Caco-2 (cell line): ENCODE measurements at regions not wholly inside any gene's neighbourhood (a gene's known extent, or its start where the extent isn't known, plus 50 kb on each side); places are given as distances from the start of the nearest gene placed in this dataset.
"Not testable (repeated sequence)": the region's sequence is repeated elsewhere in the genome, so short reads cannot be mapped to it uniquely, and the experiment has no call there.

Experiments
- BruUV-seq: library from RNA; stranded (reverse); fragments of 400-500 nt; replicated peaks from 2 replicates; lab custom pipeline; 2021; lab: Mats Ljungman, UMichigan
- CTCF ChIA-PET: fragments of 300-600 bp; sonication (Branson Sonifier 250); formaldehyde crosslinking; loops from one replicate; lab custom pipeline; 2022; ENCODE audit warnings: antibody characterized with exemption; lab: Charles Lee
- POLR2A ChIA-PET: fragments of 300-600 bp; sonication (Branson Sonifier 250); formaldehyde crosslinking; loops from one replicate; lab custom pipeline; 2022; ENCODE audit warnings: antibody characterized with exemption; lab: Charles Lee
- DNase-seq, 2 experiments: peaks; one replicate each; pipeline versions ENCODE4 v3.0.0 to v3.0.0-alpha.2; 2020 to 2022
- H3K27me3 ChIP-seq: replicated peaks from 2 replicates; pipeline ENCODE4 v1.6.0; 2011; ENCODE audit warnings: low read length; ENCODE audit not compliant: control insufficient read depth, insufficient read depth
- H3K36me3 ChIP-seq: 2 replicates; pipeline ENCODE4 v1.5.1; 2011; ENCODE audit warnings: low read length; ENCODE audit not compliant: control insufficient read depth, insufficient read depth
- H3K4me1 ChIP-seq: fragments of 250-450 bp; sonication (Bioruptor Pico); 2 replicates; pipeline ENCODE4 v1.5.1; 2020; ENCODE audit warnings: mild to moderate bottlenecking
- H3K4me3 ChIP-seq: 2 replicates; pipeline ENCODE4 v1.5.1; 2011; ENCODE audit warnings: low read depth, mild to moderate bottlenecking, control low read depth, low read length
- H3K9me3 ChIP-seq: fragments of 250-450 bp; sonication (Bioruptor Pico); 2 replicates; pipeline ENCODE4 v1.5.1; 2020; ENCODE audit warnings: mild to moderate bottlenecking, moderate library complexity
- H3K27ac Mint-ChIP-seq: one replicate; pipeline ENCODE4 v1.8.0; 2022; ENCODE audit warnings: mixed read lengths; ENCODE audit not compliant: unreplicated experiment
- H3K27me3 Mint-ChIP-seq: one replicate; pipeline ENCODE4 v1.8.0; 2022; ENCODE audit warnings: mixed read lengths; ENCODE audit not compliant: insufficient read depth, unreplicated experiment
- H3K36me3 Mint-ChIP-seq: one replicate; pipeline ENCODE4 v1.8.0; 2022; ENCODE audit warnings: mild to moderate bottlenecking, mixed read lengths; ENCODE audit not compliant: insufficient read depth, unreplicated experiment
- H3K4me1 Mint-ChIP-seq: one replicate; pipeline ENCODE4 v1.8.0; 2022; ENCODE audit warnings: low read depth, mixed read lengths; ENCODE audit not compliant: unreplicated experiment
- H3K4me3 Mint-ChIP-seq: one replicate; pipeline ENCODE4 v1.8.0; 2022; ENCODE audit warnings: mild to moderate bottlenecking, moderate library complexity, mixed read lengths; ENCODE audit not compliant: unreplicated experiment
- H3K9me3 Mint-ChIP-seq: one replicate; pipeline ENCODE4 v1.8.0; 2022; ENCODE audit warnings: mixed read lengths; ENCODE audit not compliant: unreplicated experiment
- intact Hi-C: fragments of 100-400 bp; cut with micrococcal nuclease; formaldehyde crosslinking; loops from one replicate; pipeline ENCODE4 v1.10.0; 2022; ENCODE audit not compliant: unreplicated experiment
- TF ChIP-seq, protein P1 (sequence below), 2 experiments: fragments of 200-600 bp in 1 of 2; IDR thresholded peaks; 1 replicate in 1 of 2; 2 replicates in 1 of 2; pipeline versions ENCODE4 v1.5.1 to v1.8.0; 2011 to 2022; ENCODE audit warnings: antibody characterized with exemption in 1 of 2, control low read depth in 1 of 2, inconsistent platforms in 1 of 2, low read depth in 1 of 2, low read length in 1 of 2, mild to moderate bottlenecking in 1 of 2, moderate library complexity in 1 of 2; ENCODE audit not compliant: insufficient read depth in 1 of 2, severe bottlenecking in 1 of 2, unreplicated experiment in 1 of 2

DNA sequence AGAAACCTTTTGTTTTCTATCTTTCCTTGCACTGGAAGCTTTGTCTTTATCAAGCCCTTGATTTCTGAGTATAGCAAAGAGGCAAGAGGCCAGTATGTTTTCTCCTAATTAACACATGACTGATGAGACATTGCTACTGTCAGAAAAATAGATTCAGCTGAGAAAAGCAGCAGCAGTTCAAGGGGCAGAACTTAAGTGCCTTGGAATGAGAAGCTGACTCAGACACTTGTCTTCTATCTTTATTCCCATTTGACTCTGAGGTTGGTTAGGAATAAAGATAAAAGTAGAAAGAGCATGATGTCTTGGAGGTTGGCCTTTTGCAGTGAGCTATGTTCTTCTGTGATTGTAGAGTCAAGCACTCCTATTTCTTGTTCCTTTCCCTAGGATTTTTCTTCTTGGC is 79.1 kb upstream of the MAN1A1 start:
- intact Hi-C loops, result no loop called here
- Mint-ChIP-seq H3K9me3 (peaks cover 10% of the 10 kb centered on the region), H3K4me3 (no peak overlapping the region), H3K27ac (no peak overlapping the region), H3K4me1 (peaks cover 10% of the 10 kb centered on the region), H3K36me3 (no peaks in the 10 kb centered on the region), H3K27me3 (no peaks in the 10 kb centered on the region)
- CTCF ChIA-PET, result no interaction called here
- BruUV-seq, result no TSS peak
- H3K36me3 ChIP-seq, result no peaks in the 10 kb centered on the region
- no peaks in the 10 kb centered on the region for H3K4me1 ChIP-seq
- no peak overlapping the region for H3K4me3 ChIP-seq
- POLR2A ChIA-PET, result no interaction called here
- TF ChIP-seq, protein P1, sequence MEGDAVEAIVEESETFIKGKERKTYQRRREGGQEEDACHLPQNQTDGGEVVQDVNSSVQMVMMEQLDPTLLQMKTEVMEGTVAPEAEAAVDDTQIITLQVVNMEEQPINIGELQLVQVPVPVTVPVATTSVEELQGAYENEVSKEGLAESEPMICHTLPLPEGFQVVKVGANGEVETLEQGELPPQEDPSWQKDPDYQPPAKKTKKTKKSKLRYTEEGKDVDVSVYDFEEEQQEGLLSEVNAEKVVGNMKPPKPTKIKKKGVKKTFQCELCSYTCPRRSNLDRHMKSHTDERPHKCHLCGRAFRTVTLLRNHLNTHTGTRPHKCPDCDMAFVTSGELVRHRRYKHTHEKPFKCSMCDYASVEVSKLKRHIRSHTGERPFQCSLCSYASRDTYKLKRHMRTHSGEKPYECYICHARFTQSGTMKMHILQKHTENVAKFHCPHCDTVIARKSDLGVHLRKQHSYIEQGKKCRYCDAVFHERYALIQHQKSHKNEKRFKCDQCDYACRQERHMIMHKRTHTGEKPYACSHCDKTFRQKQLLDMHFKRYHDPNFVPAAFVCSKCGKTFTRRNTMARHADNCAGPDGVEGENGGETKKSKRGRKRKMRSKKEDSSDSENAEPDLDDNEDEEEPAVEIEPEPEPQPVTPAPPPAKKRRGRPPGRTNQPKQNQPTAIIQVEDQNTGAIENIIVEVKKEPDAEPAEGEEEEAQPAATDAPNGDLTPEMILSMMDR (IDR thresholded peaks at IDR 0.05; ENCODE audit: insufficient read depth in 1 of 2, low read depth in 1 of 2, low read length in 1 of 2, severe bottlenecking in 1 of 2, unreplicated experiment in 1 of 2), result no peak
- no peak for DNase-seq
- no peaks in the 10 kb centered on the region for H3K9me3 ChIP-seq
- H3K27me3 ChIP-seq, result no peaks in the 10 kb centered on the region

DNA sequence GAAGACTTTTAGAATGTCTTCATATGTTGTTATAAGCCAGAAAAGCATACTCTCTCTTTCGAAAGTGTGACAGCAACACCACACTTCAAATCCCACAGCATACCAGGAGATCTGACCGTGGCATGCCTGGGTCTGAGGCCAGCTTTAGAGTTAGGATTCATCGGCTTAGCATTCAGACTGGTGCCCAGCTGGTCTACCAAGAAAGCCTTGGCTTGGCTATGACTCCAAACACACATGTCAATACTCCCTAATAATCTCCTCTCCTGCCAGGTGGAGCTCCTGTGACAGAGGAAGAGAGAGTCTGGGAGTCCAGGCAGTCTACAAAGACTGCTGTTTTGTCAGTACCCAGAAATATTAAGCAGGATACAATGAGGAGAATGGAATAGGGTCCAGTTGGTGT is 77.1 kb upstream of the MAN1A1 start:
- Histone ChIP-seq H3K27me3 (no peaks in the 10 kb centered on the region), H3K4me3 (no peak overlapping the region), H3K36me3 (no peaks in the 10 kb centered on the region), H3K9me3 (no peaks in the 10 kb centered on the region), H3K4me1 (no peaks in the 10 kb centered on the region)
- Mint-ChIP-seq H3K4me1 (peaks cover 10% of the 10 kb centered on the region), H3K36me3 (no peaks in the 10 kb centered on the region), H3K27me3 (no peaks in the 10 kb centered on the region), H3K4me3 (no peak overlapping the region), H3K27ac (no peak overlapping the region), H3K9me3 (peaks cover 10% of the 10 kb centered on the region)
- no TSS peak for BruUV-seq
- TF ChIP-seq, protein P1 (IDR thresholded peaks at IDR 0.05; ENCODE audit: insufficient read depth in 1 of 2, low read depth in 1 of 2, low read length in 1 of 2, severe bottlenecking in 1 of 2, unreplicated experiment in 1 of 2), result no peak
- POLR2A ChIA-PET, result no interaction called here
- DNase-seq, result no peak
- intact Hi-C loops, result no loop called here
- CTCF ChIA-PET, result no interaction called here

DNA sequence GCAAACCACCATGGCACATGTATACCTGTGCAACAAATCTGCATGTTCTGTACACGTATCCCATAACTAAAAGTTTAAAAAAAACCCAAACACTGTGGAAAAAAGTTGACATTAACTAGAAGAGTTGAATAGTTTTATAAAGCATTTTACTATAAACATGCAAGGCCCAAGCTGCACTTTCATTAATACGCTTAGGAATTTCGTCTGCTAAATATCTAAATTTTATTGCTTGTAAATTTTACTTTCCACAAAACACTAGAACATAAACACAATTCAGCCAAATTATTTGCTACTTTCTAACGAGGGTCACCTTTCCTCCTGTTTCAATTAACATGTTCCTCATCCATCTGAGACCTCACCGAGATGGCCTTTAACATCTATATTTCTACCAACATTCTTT is 74.4 kb upstream of the MAN1A1 start:
- no peaks in the 10 kb centered on the region for H3K4me1 ChIP-seq
- no peaks in the 10 kb centered on the region for H3K9me3 ChIP-seq
- TF ChIP-seq, protein P1 (IDR thresholded peaks at IDR 0.05; ENCODE audit: insufficient read depth in 1 of 2, low read depth in 1 of 2, low read length in 1 of 2, severe bottlenecking in 1 of 2, unreplicated experiment in 1 of 2), result no peak
- no peaks in the 10 kb centered on the region for H3K36me3 Mint-ChIP-seq
- H3K4me3 ChIP-seq, result no peak overlapping the region
- CTCF ChIA-PET, result no interaction called here
- H3K4me3 Mint-ChIP-seq, result no peak overlapping the region
- peaks cover 12% of the 10 kb centered on the region for H3K9me3 Mint-ChIP-seq
- POLR2A ChIA-PET, result no interaction called here
- no peaks in the 10 kb centered on the region for H3K27me3 Mint-ChIP-seq
- no peaks in the 10 kb centered on the region for H3K27me3 ChIP-seq
- no peaks in the 10 kb centered on the region for H3K36me3 ChIP-seq
- no TSS peak for BruUV-seq
- DNase-seq, result no peak
- no peak overlapping the region for H3K27ac Mint-ChIP-seq
- H3K4me1 Mint-ChIP-seq, result no peaks in the 10 kb centered on the region
- intact Hi-C loops, result no loop called here

DNA sequence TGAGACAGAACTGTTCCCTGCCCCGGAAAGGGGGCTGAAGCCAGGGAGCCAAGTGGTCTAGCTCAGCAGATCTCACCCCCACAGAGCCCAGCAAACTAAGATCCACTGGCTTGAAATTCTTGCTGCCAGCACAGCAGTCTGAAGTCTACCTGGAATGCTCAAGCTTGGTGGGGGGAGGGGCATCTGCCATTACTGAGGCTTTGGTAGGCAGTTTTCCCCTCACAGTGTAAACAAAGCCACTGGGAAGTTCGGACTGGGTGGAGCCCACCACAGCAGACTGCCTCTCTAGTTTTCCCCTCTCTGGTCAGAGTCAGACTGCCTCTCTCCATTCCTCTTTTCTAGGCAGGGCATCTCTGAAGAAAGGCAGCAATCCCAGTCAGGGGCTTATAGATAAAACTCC is 68.5 kb upstream of the MAN1A1 start:
- H3K27me3 Mint-ChIP-seq, H3K4me3 Mint-ChIP-seq, BruUV-seq, H3K36me3 ChIP-seq, H3K4me3 ChIP-seq, H3K27me3 ChIP-seq, H3K27ac Mint-ChIP-seq, H3K4me1 Mint-ChIP-seq, POLR2A ChIA-PET, intact Hi-C loops, CTCF ChIA-PET, H3K36me3 Mint-ChIP-seq, H3K4me1 ChIP-seq, H3K9me3 ChIP-seq, DNase-seq: not testable (repeated sequence)
- H3K9me3 Mint-ChIP-seq, result peaks cover 12% of the 10 kb centered on the region
